HL-60/S4 treated with retinoic acid at 250 ng/mL for 4 days and 3 days (cell line): ENCODE measurements at regions not wholly inside any gene's neighbourhood (a gene's known extent, or its start where the extent isn't known, plus 50 kb on each side); places are given as distances from the start of the nearest gene placed in this dataset.

Source experiments
- in situ Hi-C: fragments of 300-500 bp; cut with MboI; formaldehyde crosslinking; loops from 2 replicates; pipeline ENCODE4 v1.7.0; 2022; ENCODE audit warnings: low sequenced_read_pairs

GRCh38 chr18:46341986-46342525, 237.9 kb downstream of the HAUS1 start:
- in situ Hi-C loops: no loop called here

- in situ Hi-C loops: no loop called here
These were observed 239.3 kb downstream of the HAUS1 start for GRCh38 chr18:46343456-46343855.

- in situ Hi-C loops: no loop called here
These were observed 239.8 kb downstream of the HAUS1 start for GRCh38 chr18:46343931-46344372.

- in situ Hi-C loops: no loop called here
These were observed 240.4 kb downstream of the HAUS1 start for GRCh38 chr18:46344416-46345180.

- in situ Hi-C loops: no loop called here
These were observed 240.9 kb downstream of the HAUS1 start for GRCh38 chr18:46345181-46345465.

GRCh38 chr18:46346213-46346612, 242.0 kb downstream of the HAUS1 start:
- in situ Hi-C loops: no loop called here

- in situ Hi-C loops: no loop called here
These were observed 242.9 kb downstream of the HAUS1 start for GRCh38 chr18:46346896-46347630.

GRCh38 chr18:46350598-46351159, 246.5 kb downstream of the HAUS1 start:
- in situ Hi-C loops: no loop called here

GRCh38 chr18:46352520-46353250, 248.5 kb downstream of the HAUS1 start:
- in situ Hi-C loops: no loop called here

GRCh38 chr18:46353460-46353859, 249.3 kb downstream of the HAUS1 start:
- in situ Hi-C loops: no loop called here

- in situ Hi-C loops: no loop called here
These were observed 252.3 kb downstream of the HAUS1 start for GRCh38 chr18:46356278-46357033.

- in situ Hi-C loops: no loop called here
These were observed 256.0 kb downstream of the HAUS1 start for GRCh38 chr18:46360102-46360699.

GRCh38 chr18:46360866-46361265, 256.7 kb downstream of the HAUS1 start:
- in situ Hi-C loops: no loop called here

GRCh38 chr18:46362533-46362932, 258.3 kb downstream of the HAUS1 start:
- in situ Hi-C loops: no loop called here

GRCh38 chr18:46364048-46364447, 259.9 kb downstream of the HAUS1 start:
- in situ Hi-C loops: no loop called here

GRCh38 chr18:46366201-46366600, 262.0 kb downstream of the HAUS1 start:
- in situ Hi-C loops: no loop called here

GRCh38 chr18:46366751-46367376, 262.7 kb downstream of the HAUS1 start:
- in situ Hi-C loops: no loop called here

- in situ Hi-C loops: no loop called here
These were observed 265.1 kb downstream of the HAUS1 start for GRCh38 chr18:46369323-46369722.

- in situ Hi-C loops: no loop called here
These were observed 266.7 kb downstream of the HAUS1 start for GRCh38 chr18:46370898-46371297.

GRCh38 chr18:46372670-46373069, 268.5 kb downstream of the HAUS1 start:
- in situ Hi-C loops: no loop called here
